GM19397 (cell line): ENCODE measurements at regions not wholly inside any gene's neighbourhood (a gene's known extent, or its start where the extent isn't known, plus 50 kb on each side); places are given as distances from the start of the nearest gene placed in this dataset.

Source experiments
- ATAC-seq: cut with Tn5 transposase; IDR thresholded peaks from one replicate; pipeline ENCODE4 v1.9.1; 2021; ENCODE audit warnings: mild to moderate bottlenecking, moderate library complexity; ENCODE audit not compliant: unreplicated experiment

DNA sequence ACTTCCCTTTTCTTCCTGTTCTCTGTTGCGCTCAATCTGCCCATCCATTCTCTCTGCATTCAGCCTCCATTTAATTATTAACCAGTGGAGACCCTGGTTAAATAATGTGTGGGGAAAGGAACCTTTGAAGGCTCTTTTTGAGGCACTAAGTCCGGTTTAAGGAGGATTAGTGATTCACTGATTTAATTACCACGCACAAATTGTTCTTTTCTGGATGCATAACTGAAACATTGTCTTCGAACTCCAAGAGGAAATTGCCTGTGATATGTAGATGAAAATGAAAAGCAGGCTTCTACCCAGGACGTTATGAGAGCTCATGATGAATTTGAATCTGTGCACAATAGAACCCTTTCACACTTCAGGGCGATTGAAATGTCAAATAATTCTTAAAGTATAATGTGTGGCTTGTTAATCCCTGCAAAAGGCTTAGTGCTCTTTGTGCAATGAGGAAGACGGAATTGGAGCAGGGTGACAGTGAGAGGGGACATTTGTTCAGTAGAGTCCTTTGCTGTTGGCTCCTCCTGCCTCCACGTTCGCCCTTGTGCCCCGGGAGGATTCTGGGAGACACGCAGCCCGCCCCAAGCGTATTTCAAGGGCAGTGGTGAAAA lies 51.1 kb upstream of the ZNF236 start:
- no peak for ATAC-seq

DNA sequence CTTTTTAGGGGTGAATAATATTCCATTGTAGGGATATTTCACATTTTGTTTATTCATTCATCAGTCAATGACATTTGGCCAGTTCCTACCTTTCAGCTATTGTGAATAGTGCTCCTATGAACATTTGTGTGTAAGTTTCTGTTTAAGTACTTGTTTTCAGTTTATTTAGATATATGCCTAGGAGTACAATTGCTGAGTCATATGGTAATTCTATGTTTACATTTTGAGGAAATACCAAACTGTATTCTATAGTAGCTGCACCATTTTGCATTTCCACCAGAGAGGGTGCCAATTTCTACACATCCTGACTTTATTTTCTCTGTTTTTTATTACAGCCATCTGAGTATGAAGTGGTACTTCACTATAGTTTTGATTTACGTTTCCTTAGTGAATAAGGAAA lies 54.4 kb upstream of the ZNF236 start:
- no peak for ATAC-seq

- ATAC-seq = no peak
Observed at GRCh38 chr18:76766429-76766828, 55.9 kb upstream of the ZNF236 start.

GRCh38 chr18:76765649-76766048 lies 56.7 kb upstream of the ZNF236 start:
- no peak for ATAC-seq

- ATAC-seq = no peak
Observed at GRCh38 chr18:76764291-76764901, 58.0 kb upstream of the ZNF236 start.

- ATAC-seq = no peak
Observed at GRCh38 chr18:76759056-76759455, 63.3 kb upstream of the ZNF236 start.

- no peak for ATAC-seq
Observed at GRCh38 chr18:76757925-76758324, 64.4 kb upstream of the ZNF236 start.

DNA sequence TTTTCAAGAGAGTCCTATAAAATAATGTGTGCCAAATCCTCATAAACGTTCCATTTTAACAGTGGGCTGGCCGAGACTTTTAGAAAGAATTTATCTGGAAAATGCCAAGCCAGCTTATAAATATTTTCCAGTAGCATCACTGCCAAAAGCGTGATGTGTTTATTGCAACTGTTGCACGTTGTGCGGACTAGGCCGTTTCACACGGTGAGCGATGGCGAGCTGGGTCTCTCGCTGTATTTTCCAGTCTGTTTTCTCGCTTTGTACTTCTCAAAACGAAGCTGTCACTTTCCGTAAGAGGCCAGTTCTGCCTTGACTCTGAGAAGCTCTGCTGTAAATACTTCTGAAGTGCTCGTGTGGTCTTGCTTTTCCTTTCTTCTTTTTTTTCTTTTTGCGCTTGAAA lies 65.0 kb upstream of the ZNF236 start:
- ATAC-seq = no peak

GRCh38 chr18:76756531-76757253 lies 65.7 kb upstream of the ZNF236 start:
- ATAC-seq = no peak

GRCh38 chr18:76754351-76754750 lies 68.0 kb upstream of the ZNF236 start:
- no peak for ATAC-seq

- no peak for ATAC-seq
Observed at GRCh38 chr18:76752400-76752799, 70.0 kb upstream of the ZNF236 start.

- no peak for ATAC-seq
Observed at GRCh38 chr18:76750917-76751890, 71.2 kb upstream of the ZNF236 start.

GRCh38 chr18:76750269-76750668 lies 72.1 kb upstream of the ZNF236 start:
- no peak for ATAC-seq

GRCh38 chr18:76747676-76748075 lies 74.7 kb upstream of the ZNF236 start:
- ATAC-seq = no peak

DNA sequence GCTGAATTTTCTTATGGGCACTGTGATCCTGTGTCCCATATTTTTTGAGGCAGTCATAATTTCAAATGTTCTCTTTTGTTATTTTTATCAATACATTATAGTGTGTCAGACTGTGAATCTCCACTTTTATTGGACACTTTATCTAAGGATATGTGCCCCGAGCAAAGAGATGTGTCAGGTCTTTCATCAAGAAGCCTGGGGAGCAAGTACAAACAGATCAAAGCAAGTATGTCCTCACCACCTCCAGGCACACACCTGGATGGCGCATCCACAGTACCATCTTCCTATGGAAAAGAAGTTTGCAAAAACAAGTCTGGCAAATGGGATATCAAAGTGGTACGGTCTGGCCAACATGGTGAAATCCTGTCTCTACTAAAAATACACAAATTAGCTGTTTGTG lies 81.0 kb upstream of the ZNF236 start:
- no peak for ATAC-seq

- no peak for ATAC-seq
Observed at GRCh38 chr18:76736309-76736708, 86.0 kb upstream of the ZNF236 start.

- no peak for ATAC-seq
Observed at GRCh38 chr18:76730901-76731300, 91.5 kb upstream of the ZNF236 start.

DNA sequence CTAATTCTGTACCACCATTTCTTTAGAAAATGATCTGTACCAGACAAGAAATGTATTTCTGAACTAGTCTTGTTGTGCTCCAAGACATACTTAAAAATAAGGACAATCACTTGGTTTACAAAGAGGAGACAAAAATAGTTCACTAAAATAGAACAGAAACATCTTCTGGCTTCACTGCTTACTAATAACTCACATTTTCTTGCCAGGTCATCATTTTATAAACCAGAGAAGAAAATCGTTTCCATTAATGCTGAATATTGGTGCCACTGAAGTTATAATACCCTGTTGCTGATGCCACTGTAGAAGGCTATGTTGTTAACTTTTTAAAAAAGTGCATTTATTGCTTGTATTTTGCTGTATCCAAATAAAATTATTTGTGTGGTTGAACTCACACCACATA lies 94.8 kb upstream of the ZNF236 start:
- no peak for ATAC-seq

DNA sequence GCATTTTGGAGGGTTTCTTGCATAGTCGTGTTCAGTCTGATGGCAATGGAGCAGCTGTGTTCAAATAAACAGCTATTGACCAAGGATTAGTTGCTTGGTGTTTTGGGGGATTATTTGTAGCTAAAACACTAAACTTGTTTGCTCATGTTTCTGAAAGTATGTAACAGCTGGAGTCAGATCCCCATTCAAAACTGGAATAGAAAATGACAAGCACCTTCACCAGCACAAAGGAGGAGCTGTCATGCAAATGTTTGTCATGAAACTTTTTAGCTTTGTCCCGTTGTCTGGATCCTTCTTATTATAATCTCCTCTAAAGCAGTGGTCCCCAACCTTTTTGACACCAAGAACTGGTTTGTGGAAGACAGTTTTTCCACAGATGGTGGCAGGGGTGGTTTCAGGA lies 96.9 kb upstream of the ZNF236 start:
- no peak for ATAC-seq

- no peak for ATAC-seq
Observed at GRCh38 chr18:76722224-76723061, 99.9 kb upstream of the ZNF236 start.
